ENCODE measurements at regions not wholly inside any gene's neighbourhood (a gene's known extent, or its start where the extent isn't known, plus 50 kb on each side); places are given as distances from the start of the nearest gene placed in this dataset.

DNA sequence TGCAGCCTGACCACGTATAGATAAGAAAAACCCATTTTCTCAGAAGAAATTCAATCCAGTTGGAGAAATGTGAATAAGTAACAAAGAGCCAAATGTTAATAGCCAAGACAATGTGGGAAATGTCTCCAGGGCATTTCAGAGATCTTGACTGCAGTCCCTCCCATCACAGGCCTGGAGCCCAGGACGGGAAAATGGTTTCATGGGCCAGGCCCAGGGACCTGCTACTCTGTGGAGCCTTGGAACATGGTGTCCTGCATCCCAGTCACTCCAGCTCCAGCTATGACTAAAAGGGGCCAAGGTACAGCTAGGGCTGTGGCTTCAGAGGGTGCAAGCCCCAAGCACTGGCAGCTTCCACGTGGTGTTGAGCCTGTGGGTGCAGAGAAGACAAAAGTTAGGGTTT is 490.0 kb downstream of the CYLC2 start:
- TF ChIP-seq TCF7L2 (IDR thresholded peaks at IDR 0.05; ENCODE audit: borderline replicate concordance, extremely low read depth, insufficient read depth, insufficient read length) (no peak), RAD21 (IDR thresholded peaks at IDR 0.05; ENCODE audit: low read depth) (no peak), POLR2AphosphoS5 (IDR thresholded peaks at IDR 0.05; ENCODE audit: low read depth, low read length) (no peak), POLR2A (IDR thresholded peaks at IDR 0.05; ENCODE audit: borderline replicate concordance, extremely low read depth, insufficient read depth, insufficient read length) (no peak), ZNF274 (IDR thresholded peaks at IDR 0.05; ENCODE audit: low read depth, low read length) (no peak)
- TF ChIP-seq, protein P1, sequence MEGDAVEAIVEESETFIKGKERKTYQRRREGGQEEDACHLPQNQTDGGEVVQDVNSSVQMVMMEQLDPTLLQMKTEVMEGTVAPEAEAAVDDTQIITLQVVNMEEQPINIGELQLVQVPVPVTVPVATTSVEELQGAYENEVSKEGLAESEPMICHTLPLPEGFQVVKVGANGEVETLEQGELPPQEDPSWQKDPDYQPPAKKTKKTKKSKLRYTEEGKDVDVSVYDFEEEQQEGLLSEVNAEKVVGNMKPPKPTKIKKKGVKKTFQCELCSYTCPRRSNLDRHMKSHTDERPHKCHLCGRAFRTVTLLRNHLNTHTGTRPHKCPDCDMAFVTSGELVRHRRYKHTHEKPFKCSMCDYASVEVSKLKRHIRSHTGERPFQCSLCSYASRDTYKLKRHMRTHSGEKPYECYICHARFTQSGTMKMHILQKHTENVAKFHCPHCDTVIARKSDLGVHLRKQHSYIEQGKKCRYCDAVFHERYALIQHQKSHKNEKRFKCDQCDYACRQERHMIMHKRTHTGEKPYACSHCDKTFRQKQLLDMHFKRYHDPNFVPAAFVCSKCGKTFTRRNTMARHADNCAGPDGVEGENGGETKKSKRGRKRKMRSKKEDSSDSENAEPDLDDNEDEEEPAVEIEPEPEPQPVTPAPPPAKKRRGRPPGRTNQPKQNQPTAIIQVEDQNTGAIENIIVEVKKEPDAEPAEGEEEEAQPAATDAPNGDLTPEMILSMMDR (IDR thresholded peaks at IDR 0.05 in 2 of 3, conservative IDR thresholded peaks at IDR 0.05 in 1 of 3; ENCODE audit: borderline replicate concordance in 1 of 3, insufficient read depth in 1 of 3, low read depth in 2 of 3, low read length in 2 of 3): no peak
- TF ChIP-seq, protein P2, sequence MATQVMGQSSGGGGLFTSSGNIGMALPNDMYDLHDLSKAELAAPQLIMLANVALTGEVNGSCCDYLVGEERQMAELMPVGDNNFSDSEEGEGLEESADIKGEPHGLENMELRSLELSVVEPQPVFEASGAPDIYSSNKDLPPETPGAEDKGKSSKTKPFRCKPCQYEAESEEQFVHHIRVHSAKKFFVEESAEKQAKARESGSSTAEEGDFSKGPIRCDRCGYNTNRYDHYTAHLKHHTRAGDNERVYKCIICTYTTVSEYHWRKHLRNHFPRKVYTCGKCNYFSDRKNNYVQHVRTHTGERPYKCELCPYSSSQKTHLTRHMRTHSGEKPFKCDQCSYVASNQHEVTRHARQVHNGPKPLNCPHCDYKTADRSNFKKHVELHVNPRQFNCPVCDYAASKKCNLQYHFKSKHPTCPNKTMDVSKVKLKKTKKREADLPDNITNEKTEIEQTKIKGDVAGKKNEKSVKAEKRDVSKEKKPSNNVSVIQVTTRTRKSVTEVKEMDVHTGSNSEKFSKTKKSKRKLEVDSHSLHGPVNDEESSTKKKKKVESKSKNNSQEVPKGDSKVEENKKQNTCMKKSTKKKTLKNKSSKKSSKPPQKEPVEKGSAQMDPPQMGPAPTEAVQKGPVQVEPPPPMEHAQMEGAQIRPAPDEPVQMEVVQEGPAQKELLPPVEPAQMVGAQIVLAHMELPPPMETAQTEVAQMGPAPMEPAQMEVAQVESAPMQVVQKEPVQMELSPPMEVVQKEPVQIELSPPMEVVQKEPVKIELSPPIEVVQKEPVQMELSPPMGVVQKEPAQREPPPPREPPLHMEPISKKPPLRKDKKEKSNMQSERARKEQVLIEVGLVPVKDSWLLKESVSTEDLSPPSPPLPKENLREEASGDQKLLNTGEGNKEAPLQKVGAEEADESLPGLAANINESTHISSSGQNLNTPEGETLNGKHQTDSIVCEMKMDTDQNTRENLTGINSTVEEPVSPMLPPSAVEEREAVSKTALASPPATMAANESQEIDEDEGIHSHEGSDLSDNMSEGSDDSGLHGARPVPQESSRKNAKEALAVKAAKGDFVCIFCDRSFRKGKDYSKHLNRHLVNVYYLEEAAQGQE (IDR thresholded peaks at IDR 0.05; ENCODE audit: low read depth): no peak
